Activated naive CD4-positive, alpha-beta T cell treated with anti-CD3 and anti-CD28 coated beads, Interleukin-2, amount 50 U/mL, for 72 hours (primary cell): ENCODE measurements at regions not wholly inside any gene's neighbourhood (a gene's known extent, or its start where the extent isn't known, plus 50 kb on each side); places are given as distances from the start of the nearest gene placed in this dataset.
"Not testable (repeated sequence)": the region's sequence is repeated elsewhere in the genome, so short reads cannot be mapped to it uniquely, and the experiment has no call there.

Experiments used
- ATAC-seq, 2 donors: fragments of 150-1000 bp; cut with Tn5 transposase; 2 replicates each; pipeline ENCODE4 v1.10.0; 2021; ENCODE audit warnings: mild to moderate bottlenecking in 2 of 2, moderate library complexity in 2 of 2
- DNase-seq, 2 donors: peaks; one replicate each; pipeline ENCODE4 v3.0.0; 2021 to 2022; ENCODE audit warnings: low spot score in 2 of 2
- H3K27ac Mint-ChIP-seq, 2 donors: one replicate each; pipeline ENCODE4 v1.8.0; 2022; ENCODE audit warnings: mild to moderate bottlenecking in 2 of 2, mixed read lengths in 2 of 2
- H3K36me3 Mint-ChIP-seq, 2 donors: one replicate each; pipeline ENCODE4 v1.8.0; 2022; ENCODE audit warnings: mixed read lengths in 2 of 2
- H3K9me3 Mint-ChIP-seq, 2 donors: one replicate each; pipeline ENCODE4 v1.8.0; 2022; ENCODE audit warnings: mixed read lengths in 2 of 2

- H3K9me3 Mint-ChIP-seq, DNase-seq, H3K36me3 Mint-ChIP-seq, ATAC-seq, H3K27ac Mint-ChIP-seq: not testable (repeated sequence)
These were observed 56.9 kb upstream of the FOXE1 start for GRCh38 chr9:97796176-97796575.

GRCh38 chr9:97801180-97801579, 51.8 kb upstream of the FOXE1 start:
- no peak for DNase-seq
- ATAC-seq, result no peak
- Mint-ChIP-seq H3K36me3 (peaks cover 0 to 6% of the 10 kb centered on the region in 2 donors), H3K9me3 (no peaks in the 10 kb centered on the region), H3K27ac (no peak overlapping the region)

GRCh38 chr9:97802276-97802675, 50.8 kb upstream of the FOXE1 start:
- Mint-ChIP-seq H3K9me3 (no peaks in the 10 kb centered on the region), H3K27ac (no peak overlapping the region), H3K36me3 (peaks cover 0 to 6% of the 10 kb centered on the region in 2 donors)
- ATAC-seq (no peak), DNase-seq (no peak)

GRCh38 chr9:97803167-97804058, 49.6 kb upstream of the FOXE1 start:
- no peaks in the 10 kb centered on the region for H3K9me3 Mint-ChIP-seq
- peaks cover 0 to 6% of the 10 kb centered on the region in 2 donors for H3K36me3 Mint-ChIP-seq
- DNase-seq (peak; percentile 71 to 81), ATAC-seq (peak; percentile 86 to 93)
- peak overlapping the region in 1 of 2 donors; percentile 68 for H3K27ac Mint-ChIP-seq
